Esophagus muscularis mucosa (tissue), 4 donors: ENCODE measurements at regions not wholly inside any gene's neighbourhood (a gene's known extent, or its start where the extent isn't known, plus 50 kb on each side); places are given as distances from the start of the nearest gene placed in this dataset.
A peak's percentile ranks its signal among the peaks of the same experiment; 100 is the strongest.

Experiments
- DNase-seq: peaks from one replicate; pipeline ENCODE4 v3.0.0-alpha.2; 2017; ENCODE audit errors: extremely low spot score
- H3K27ac ChIP-seq, 4 donors: fragments of 200-600 bp; sonication (generic); replicated peaks in 1 of 4; 1 replicate in 3 of 4; 2 replicates in 1 of 4; pipeline ENCODE4 v1.5.1; 2016 to 2019; ENCODE audit warnings: mild to moderate bottlenecking in 1 of 4
- H3K27me3 ChIP-seq, 4 donors: fragments of 200-600 bp; sonication (generic); one replicate each; pipeline versions ENCODE4 v1.5.1 to v1.6.0; 2016 to 2019
- H3K36me3 ChIP-seq, 4 donors: fragments of 200-600 bp; sonication (generic); one replicate each; pipeline ENCODE4 v1.5.1; 2016 to 2019
- H3K4me1 ChIP-seq, 4 donors: fragments of 200-600 bp; sonication (generic); one replicate each; pipeline ENCODE4 v1.5.1; 2016 to 2019
- H3K4me3 ChIP-seq, 4 donors: fragments of 200-600 bp; sonication (generic); 1 replicate in 2 of 4; 2 replicates in 2 of 4; pipeline ENCODE4 v1.5.1; 2016 to 2019; ENCODE audit warnings: mild to moderate bottlenecking in 4 of 4, moderate library complexity in 1 of 4
- H3K9me3 ChIP-seq, 4 donors: fragments of 200-600 bp; sonication (generic); 1 replicate in 3 of 4; 2 replicates in 1 of 4; pipeline ENCODE4 v1.5.1; 2016 to 2019
- EP300 ChIP-seq: sonication (generic); formaldehyde crosslinking; IDR thresholded peaks from one replicate; pipeline ENCODE4 v1.6.1; 2017; ENCODE audit warnings: antibody characterized with exemption
- POLR2A ChIP-seq: fragments of 450-650 bp; IDR thresholded peaks from one replicate; pipeline ENCODE4 v1.6.1; 2017; ENCODE audit warnings: antibody characterized with exemption, moderate library complexity, mild to moderate bottlenecking, low read depth
- POLR2AphosphoS5 ChIP-seq, 2 donors: sonication (generic); formaldehyde crosslinking; IDR thresholded peaks; one replicate each; pipeline ENCODE4 v1.6.1; 2017; ENCODE audit warnings: antibody characterized with exemption in 2 of 2
- WGBS: methylation state at CpG from one replicate; pipeline ENCODE4 v1.1.5; 2018; 5-methylcytosine and 5-hydroxymethylcytosine counted together
- intact Hi-C: fragments of 100-400 bp; cut with DNase I; formaldehyde crosslinking; loops from one replicate; pipeline ENCODE4 v1.15.1; 2023
- TF ChIP-seq, protein P1 (sequence below), 3 experiments: fragments of 200-600 bp in 2 of 3; fragments of 450-650 bp in 1 of 3; sonication (generic) in 2 of 3; IDR thresholded peaks; one replicate each; pipeline ENCODE4 v1.5.1; 2017 to 2019; ENCODE audit warnings: antibody characterized with exemption in 3 of 3, mild to moderate bottlenecking in 2 of 3, moderate library complexity in 1 of 3

DNA sequence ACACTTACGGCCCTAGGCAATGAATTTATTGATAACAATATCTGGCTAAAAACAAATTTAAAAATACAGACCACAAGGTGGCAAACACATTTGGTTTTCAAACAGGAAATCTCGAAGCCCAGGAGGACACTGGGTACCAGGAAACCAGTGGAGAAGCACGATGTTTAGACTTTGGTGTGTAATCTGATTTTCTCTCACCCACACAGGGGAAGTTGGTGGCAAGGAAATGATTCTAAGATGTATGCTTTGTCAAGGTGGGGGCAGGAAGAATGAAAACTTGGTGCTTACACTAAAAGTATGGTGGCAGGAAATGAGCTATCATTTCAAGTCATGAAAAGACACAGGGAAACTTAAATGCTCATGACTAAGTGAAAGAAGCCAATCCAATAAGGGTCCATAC, 113.2 kb upstream of the ANKRD1 start:
- no peaks in the 10 kb centered on the region for H3K27me3 ChIP-seq
- 60% methylated on average over 3 of the region's 3 CpGs for WGBS
- no peak overlapping the region for H3K27ac ChIP-seq
- H3K4me3 ChIP-seq = no peak overlapping the region
- H3K4me1 ChIP-seq = peaks cover 10 to 21% (median 12%) of the 10 kb centered on the region in 4 donors
- no peaks in the 10 kb centered on the region for H3K9me3 ChIP-seq
- intact Hi-C loops = loop anchor here (5.0 kb wide), 1 partner anchor 103 kb away; no protein-coding TSS in a partner anchor
- H3K36me3 ChIP-seq = no peaks in the 10 kb centered on the region
- TF ChIP-seq POLR2A (no peak), EP300 (no peak), POLR2AphosphoS5 (IDR thresholded peaks at IDR 0.05) (no peak)
- TF ChIP-seq, protein P1, sequence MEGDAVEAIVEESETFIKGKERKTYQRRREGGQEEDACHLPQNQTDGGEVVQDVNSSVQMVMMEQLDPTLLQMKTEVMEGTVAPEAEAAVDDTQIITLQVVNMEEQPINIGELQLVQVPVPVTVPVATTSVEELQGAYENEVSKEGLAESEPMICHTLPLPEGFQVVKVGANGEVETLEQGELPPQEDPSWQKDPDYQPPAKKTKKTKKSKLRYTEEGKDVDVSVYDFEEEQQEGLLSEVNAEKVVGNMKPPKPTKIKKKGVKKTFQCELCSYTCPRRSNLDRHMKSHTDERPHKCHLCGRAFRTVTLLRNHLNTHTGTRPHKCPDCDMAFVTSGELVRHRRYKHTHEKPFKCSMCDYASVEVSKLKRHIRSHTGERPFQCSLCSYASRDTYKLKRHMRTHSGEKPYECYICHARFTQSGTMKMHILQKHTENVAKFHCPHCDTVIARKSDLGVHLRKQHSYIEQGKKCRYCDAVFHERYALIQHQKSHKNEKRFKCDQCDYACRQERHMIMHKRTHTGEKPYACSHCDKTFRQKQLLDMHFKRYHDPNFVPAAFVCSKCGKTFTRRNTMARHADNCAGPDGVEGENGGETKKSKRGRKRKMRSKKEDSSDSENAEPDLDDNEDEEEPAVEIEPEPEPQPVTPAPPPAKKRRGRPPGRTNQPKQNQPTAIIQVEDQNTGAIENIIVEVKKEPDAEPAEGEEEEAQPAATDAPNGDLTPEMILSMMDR (IDR thresholded peaks at IDR 0.05) = no peak
- no peak for DNase-seq

DNA sequence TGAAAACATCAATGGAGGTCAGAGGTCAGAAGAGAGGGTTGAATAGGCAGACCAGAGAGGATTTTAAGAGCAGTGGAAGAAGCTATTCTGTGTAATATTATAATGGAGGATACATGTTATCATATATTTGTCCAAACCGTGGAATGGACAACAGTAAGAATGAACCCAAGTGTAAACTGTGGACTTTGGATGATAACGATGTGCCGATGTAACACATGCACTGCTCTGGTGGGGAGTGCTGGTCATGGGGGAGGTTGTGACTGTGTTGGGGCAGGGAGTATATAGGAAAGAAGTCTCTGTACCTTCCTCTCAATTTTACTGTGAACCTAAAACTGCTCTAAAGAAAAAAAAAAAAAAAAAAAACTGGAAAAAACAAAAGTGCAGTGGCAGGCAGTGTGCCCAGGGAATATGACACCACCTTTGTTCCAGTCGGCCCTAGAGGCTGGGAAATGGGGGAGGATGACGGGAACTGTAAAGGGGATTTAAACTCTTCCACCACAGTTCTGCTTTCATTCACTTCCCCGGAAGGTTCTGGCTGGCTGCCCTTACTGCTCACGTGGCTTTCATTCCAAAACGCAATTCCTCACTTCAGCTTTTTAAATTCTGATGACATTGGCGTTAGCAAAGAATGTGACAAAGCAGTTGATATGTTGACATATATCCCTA, 113.7 kb upstream of the ANKRD1 start:
- 33% methylated on average over 9 of the region's 9 CpGs for WGBS
- TF ChIP-seq EP300 (no peak), POLR2AphosphoS5 (IDR thresholded peaks at IDR 0.05) (peak in 1 of 2 donors; percentile 38), POLR2A (no peak)
- TF ChIP-seq, protein P1 (IDR thresholded peaks at IDR 0.05) = no peak
- H3K36me3 ChIP-seq = no peaks in the 10 kb centered on the region
- peaks cover 10 to 21% (median 12%) of the 10 kb centered on the region in 4 donors for H3K4me1 ChIP-seq
- intact Hi-C loops = loop anchor here (5.0 kb wide), 1 partner anchor 103 kb away; no protein-coding TSS in a partner anchor
- H3K27me3 ChIP-seq = no peaks in the 10 kb centered on the region
- H3K27ac ChIP-seq = no peak overlapping the region
- no peak for DNase-seq
- H3K9me3 ChIP-seq = no peaks in the 10 kb centered on the region
- H3K4me3 ChIP-seq = no peak overlapping the region

GRCh38 chr10:91035650-91036292, 114.9 kb upstream of the ANKRD1 start:
- intact Hi-C loops = no loop called here
- Histone ChIP-seq H3K27me3 (no peaks in the 10 kb centered on the region), H3K4me1 (peaks cover 10 to 21% (median 12%) of the 10 kb centered on the region in 4 donors), H3K27ac (no peak overlapping the region), H3K9me3 (no peaks in the 10 kb centered on the region), H3K4me3 (no peak overlapping the region), H3K36me3 (no peaks in the 10 kb centered on the region)
- WGBS = 81% methylated on average over 8 of the region's 8 CpGs
- DNase-seq = no peak
- TF ChIP-seq POLR2AphosphoS5 (IDR thresholded peaks at IDR 0.05) (no peak), EP300 (no peak), POLR2A (no peak)
- TF ChIP-seq, protein P1 (IDR thresholded peaks at IDR 0.05) = no peak

DNA sequence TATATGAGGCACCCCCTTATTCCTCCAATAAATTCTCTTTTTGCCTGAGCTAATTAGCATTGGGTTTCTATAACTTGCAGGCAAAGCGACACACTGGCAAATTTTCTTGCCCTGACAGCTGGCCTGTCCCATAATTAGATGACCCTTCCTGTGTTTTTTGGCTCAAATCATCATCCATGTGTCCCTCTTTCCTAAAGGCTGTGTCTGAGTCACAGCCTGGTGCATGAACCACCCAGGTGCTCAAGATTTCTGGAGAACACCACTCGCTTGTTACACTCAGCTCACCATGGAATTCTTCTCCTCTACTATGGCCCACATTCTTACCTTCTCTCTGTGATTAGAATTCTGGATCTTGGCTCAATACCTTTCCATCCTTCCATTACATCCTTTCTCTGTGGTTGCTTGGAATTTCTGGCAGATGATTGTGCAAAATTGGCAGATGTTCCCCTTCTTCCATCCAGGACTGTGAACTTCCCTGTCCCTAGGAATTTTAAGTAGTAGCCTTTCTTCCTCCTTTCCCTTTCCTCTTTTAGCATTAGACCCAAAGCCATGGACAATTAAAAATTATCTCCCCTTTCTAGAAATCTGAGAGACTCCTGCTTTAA, 116.0 kb upstream of the ANKRD1 start:
- no peaks in the 10 kb centered on the region for H3K9me3 ChIP-seq
- H3K36me3 ChIP-seq = no peaks in the 10 kb centered on the region
- H3K4me1 ChIP-seq = peaks cover 10 to 21% (median 12%) of the 10 kb centered on the region in 4 donors
- TF ChIP-seq POLR2AphosphoS5 (IDR thresholded peaks at IDR 0.05) (no peak), EP300 (no peak), POLR2A (no peak)
- DNase-seq = no peak
- intact Hi-C loops = no loop called here
- no peak overlapping the region for H3K27ac ChIP-seq
- 83% methylated on average over 2 of the region's 2 CpGs for WGBS
- H3K4me3 ChIP-seq = no peak overlapping the region
- H3K27me3 ChIP-seq = no peaks in the 10 kb centered on the region

GRCh38 chr10:91038971-91039370, 118.1 kb upstream of the ANKRD1 start:
- DNase-seq = no peak
- H3K4me3 ChIP-seq = no peak overlapping the region
- WGBS = 60% methylated on average over 3 of the region's 3 CpGs
- no peaks in the 10 kb centered on the region for H3K9me3 ChIP-seq
- no peak overlapping the region for H3K27ac ChIP-seq
- H3K4me1 ChIP-seq = peaks cover 10 to 17% (median 12%) of the 10 kb centered on the region in 4 donors
- TF ChIP-seq POLR2A (no peak), EP300 (no peak), POLR2AphosphoS5 (IDR thresholded peaks at IDR 0.05) (no peak)
- TF ChIP-seq, protein P1 (IDR thresholded peaks at IDR 0.05) = no peak
- intact Hi-C loops = no loop called here
- no peaks in the 10 kb centered on the region for H3K36me3 ChIP-seq
- no peaks in the 10 kb centered on the region for H3K27me3 ChIP-seq
